ENCODE measurements at regions not wholly inside any gene's neighbourhood (a gene's known extent, or its start where the extent isn't known, plus 50 kb on each side); places are given as distances from the start of the nearest gene placed in this dataset.
"Not testable (repeated sequence)": the region's sequence is repeated elsewhere in the genome, so short reads cannot be mapped to it uniquely, and the experiment has no call there.

- TF ChIP-seq, protein P1, sequence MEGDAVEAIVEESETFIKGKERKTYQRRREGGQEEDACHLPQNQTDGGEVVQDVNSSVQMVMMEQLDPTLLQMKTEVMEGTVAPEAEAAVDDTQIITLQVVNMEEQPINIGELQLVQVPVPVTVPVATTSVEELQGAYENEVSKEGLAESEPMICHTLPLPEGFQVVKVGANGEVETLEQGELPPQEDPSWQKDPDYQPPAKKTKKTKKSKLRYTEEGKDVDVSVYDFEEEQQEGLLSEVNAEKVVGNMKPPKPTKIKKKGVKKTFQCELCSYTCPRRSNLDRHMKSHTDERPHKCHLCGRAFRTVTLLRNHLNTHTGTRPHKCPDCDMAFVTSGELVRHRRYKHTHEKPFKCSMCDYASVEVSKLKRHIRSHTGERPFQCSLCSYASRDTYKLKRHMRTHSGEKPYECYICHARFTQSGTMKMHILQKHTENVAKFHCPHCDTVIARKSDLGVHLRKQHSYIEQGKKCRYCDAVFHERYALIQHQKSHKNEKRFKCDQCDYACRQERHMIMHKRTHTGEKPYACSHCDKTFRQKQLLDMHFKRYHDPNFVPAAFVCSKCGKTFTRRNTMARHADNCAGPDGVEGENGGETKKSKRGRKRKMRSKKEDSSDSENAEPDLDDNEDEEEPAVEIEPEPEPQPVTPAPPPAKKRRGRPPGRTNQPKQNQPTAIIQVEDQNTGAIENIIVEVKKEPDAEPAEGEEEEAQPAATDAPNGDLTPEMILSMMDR (IDR thresholded peaks at IDR 0.05) = not testable (repeated sequence)
- TF ChIP-seq POLR2A (IDR thresholded peaks at IDR 0.05) = not testable (repeated sequence)
Observed at GRCh38 chr2:113366821-113367220, 70.7 kb upstream of the ZNG1B start.
